HG03103 (cell line): ENCODE measurements at regions not wholly inside any gene's neighbourhood (a gene's known extent, or its start where the extent isn't known, plus 50 kb on each side); places are given as distances from the start of the nearest gene placed in this dataset.

Experiments
- ATAC-seq: cut with Tn5 transposase; IDR thresholded peaks from one replicate; pipeline ENCODE4 v1.9.1; 2021; ENCODE audit warnings: low read depth; ENCODE audit not compliant: unreplicated experiment

GRCh38 chr9:79107911-79108676 lies 463.7 kb upstream of the TLE4 start:
- ATAC-seq = no peak

DNA sequence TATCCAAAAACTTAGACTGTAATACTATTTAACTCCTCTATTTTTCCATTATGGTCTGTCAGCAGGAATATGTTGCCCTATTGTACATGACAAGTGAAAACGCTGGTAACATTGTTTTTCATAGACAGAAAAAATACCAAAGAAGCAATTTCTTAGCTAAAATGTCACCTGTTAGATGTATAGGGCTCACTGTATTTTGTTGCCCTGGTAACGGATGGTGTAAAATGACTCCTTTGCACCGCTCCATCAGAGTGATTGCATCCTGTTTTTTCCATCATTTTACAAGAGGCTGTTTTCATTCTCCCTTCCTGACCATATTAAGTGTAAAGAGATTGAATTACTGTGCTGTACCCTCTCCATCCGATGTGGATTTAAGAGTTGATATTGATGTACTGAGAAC lies 460.1 kb upstream of the TLE4 start:
- no peak for ATAC-seq

- ATAC-seq = no peak
Observed at GRCh38 chr9:79115176-79115575, 456.6 kb upstream of the TLE4 start.

DNA sequence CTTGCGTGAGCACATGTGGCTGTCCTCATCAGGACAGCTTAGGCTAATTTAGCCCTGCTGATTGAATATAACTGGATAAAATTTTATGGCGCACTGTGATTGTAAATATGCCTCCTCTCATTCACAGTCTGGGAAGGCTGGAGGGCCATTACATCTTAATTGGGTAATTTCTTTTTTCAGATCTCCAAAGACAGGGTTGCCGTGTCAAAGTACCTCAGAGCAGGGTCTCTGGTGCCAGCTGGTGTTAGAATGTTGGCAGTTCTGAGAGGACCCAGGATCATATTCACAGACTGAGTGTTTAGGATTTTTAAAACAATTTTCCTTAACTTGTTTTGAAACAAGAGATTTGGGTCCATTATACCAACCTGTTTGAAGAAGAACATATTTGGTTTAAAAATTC lies 455.7 kb upstream of the TLE4 start:
- ATAC-seq = no peak

DNA sequence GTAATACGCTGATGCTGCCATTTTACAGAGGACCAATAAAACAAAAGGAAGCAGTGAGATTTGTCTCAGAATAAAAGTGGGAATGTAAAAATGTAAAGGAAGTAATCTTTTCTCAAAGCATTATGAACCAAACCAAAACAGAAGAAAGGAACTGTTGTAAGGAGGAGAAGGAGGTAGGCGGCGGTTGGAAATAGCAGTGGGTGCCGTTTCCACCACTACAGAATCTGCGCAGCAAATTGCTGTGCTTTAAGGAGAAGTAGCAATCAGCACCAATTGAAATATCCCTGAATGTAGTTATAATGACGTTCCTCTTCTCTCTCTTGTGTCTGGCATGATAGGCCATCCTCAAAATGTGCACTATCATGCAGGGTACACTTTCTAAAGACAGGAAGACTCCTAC lies 455.1 kb upstream of the TLE4 start:
- ATAC-seq = no peak

GRCh38 chr9:79120533-79120932 lies 451.2 kb upstream of the TLE4 start:
- ATAC-seq = no peak

DNA sequence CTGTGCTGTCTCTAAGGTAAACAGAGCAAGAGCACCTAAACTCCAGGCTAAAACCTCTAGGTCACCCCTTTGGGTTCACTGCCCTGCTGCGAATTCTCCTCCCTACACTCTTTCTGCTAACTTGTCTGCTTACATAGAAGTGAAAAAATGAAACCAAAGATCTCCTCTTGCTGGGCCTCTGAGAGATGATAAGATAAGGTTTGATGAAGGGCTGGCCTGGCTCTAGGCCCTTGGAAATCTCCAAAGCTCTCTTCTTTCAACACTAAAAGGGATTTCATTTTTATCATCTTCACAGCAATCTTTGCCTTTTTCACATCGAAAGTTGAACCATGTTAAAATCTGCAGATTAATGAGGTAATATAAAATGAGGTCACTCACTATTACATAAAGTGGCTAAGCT lies 450.8 kb upstream of the TLE4 start:
- ATAC-seq = no peak

- no peak for ATAC-seq
Observed at GRCh38 chr9:79123415-79123814, 448.4 kb upstream of the TLE4 start.

- no peak for ATAC-seq
Observed at GRCh38 chr9:79127661-79128060, 444.1 kb upstream of the TLE4 start.

- no peak for ATAC-seq
Observed at GRCh38 chr9:79129865-79130480, 441.8 kb upstream of the TLE4 start.

DNA sequence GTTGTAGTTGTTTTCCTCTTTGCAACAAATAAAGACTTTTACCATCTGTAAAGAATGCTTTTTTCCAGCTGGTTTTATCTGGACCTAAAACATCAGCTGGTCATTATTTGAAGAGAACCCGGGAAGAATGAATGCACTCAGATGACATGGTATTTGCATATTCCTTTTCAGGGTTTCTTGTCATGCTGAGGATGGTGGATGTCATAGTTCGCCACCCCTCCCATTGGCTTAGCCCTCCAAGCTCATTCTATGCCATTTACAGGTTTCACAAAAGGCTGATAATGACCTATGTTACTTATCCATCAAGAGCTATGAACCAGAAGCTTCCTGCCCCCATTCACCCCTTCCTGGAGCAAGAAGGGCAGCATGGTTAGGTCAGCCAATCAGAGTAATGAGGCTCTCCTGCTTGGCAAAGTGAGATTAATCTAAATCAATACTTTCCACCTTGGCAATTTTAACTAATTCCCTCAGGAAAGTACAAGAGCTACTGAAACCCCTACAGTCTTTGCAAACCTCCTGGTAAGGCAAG lies 440.5 kb upstream of the TLE4 start:
- no peak for ATAC-seq

DNA sequence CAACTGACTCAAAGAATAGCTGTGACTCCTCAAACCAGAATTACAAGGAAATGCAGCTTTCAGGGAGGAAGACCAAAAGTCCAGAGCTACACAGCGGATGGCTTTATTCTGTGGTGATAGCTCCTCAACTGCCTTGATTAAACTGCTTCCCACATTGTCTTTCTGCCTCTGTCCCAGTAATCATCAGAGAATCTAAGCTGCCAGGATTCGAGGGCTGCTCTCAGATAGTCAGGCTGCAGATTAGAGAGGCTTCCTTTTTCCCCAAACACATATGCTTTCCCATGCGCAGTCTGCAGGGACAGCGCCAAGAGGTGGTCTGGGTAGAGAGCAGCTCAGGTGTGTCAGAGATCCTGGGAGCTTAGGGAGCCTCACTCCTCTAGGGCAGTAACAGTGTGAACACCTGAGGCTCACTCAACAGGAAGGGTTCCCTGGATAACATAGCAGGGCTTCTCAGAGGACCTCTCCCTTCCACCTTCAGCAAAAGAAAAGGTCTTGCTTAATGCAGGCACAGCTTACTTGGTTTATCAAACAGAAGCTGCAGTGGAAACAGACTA lies 439.9 kb upstream of the TLE4 start:
- ATAC-seq = no peak

- ATAC-seq = no peak
Observed at GRCh38 chr9:79134654-79135053, 437.1 kb upstream of the TLE4 start.

- ATAC-seq = no peak
Observed at GRCh38 chr9:79135681-79136415, 435.9 kb upstream of the TLE4 start.

DNA sequence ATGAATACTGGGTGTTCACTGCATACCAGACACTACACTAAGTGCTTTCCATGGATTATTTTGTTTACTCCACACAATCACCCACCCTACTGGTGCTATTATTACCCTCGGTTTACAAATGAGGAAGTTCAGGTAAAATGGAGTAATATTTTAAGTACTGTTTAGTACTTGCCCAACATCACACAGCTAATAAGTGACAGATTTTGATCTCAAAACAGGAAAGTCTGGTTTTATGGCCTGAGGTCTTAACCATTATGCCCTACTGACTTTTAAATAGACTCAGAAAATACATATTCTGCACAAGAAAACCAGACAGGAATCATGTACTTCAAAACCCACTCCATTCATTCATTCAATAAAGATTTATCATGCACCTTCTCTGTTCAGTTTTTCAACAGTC lies 431.0 kb upstream of the TLE4 start:
- ATAC-seq = no peak

GRCh38 chr9:79143211-79143610 lies 428.6 kb upstream of the TLE4 start:
- no peak for ATAC-seq

DNA sequence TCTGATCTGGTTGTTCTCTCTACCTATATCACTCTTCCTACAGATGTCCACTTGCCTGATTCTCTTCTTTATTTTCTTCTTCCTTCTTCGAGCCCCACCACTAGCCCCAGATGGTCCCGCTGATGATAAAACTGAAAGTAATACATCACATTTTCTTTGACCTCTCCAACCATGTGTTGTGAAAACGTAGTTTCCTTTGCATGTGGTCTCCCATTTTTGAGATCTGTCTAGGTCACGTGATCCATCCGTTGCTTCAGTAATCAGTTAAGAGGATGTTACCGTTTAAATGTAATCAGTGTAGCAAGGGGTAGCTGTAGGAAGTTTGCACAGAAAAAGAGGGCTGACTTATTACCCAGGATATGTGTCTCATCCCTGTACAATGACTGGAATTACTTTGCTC lies 426.3 kb upstream of the TLE4 start:
- ATAC-seq = no peak

- no peak for ATAC-seq
Observed at GRCh38 chr9:79149585-79149984, 422.2 kb upstream of the TLE4 start.

GRCh38 chr9:79151791-79152190 lies 420.0 kb upstream of the TLE4 start:
- no peak for ATAC-seq

DNA sequence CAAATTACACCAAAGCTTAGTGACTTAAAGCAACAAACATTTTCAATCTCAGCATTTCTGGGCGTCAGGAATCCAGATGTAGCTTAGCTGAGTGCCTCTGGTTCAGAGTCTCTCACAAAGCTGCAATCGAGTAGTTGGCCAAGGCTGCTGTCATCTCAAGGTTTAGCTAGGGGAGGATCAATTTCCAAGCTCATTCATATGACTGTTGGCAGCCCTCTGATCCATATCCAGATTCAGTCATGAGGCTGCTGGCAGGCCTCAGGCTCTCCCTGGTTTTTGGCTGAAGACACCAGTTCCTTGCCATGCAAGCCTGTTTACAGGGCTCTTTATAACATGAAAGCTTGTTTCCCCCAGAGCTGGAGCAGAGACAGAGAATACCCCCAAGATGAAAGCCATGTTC lies 419.5 kb upstream of the TLE4 start:
- ATAC-seq = no peak

DNA sequence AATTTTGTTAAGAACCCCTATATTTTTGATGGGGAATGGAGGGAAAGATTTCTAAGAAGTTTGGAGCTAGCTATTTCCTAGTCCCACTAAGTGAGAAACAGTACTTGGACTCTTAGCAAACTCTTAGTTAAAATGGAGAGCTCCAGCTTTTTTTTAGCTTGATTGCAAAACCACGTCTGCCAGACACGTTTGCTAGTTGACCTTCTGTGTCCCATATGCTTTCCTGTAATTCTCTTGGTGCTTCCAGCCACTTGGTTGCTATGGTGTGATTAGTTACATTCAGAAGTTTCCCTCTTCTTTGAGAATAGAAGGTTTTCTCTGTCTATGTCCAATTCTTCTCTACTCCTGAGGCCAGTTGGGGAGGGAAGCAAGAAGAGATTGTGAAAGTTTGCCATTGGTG lies 417.0 kb upstream of the TLE4 start:
- no peak for ATAC-seq
